AG04450 (cell line): ENCODE measurements at regions not wholly inside any gene's neighbourhood (a gene's known extent, or its start where the extent isn't known, plus 50 kb on each side); places are given as distances from the start of the nearest gene placed in this dataset.
"Not testable (repeated sequence)": the region's sequence is repeated elsewhere in the genome, so short reads cannot be mapped to it uniquely, and the experiment has no call there.

Source experiments
- CTCF ChIA-PET: fragments of 300-600, 350-600 bp; formaldehyde crosslinking; extraction: SDS; loops from one replicate; lab custom pipeline; 2022; ENCODE audit warnings: antibody characterized with exemption, inconsistent platforms; lab: Charles Lee
- POLR2A ChIA-PET: fragments of 350-600 bp; formaldehyde crosslinking; extraction: SDS; loops from one replicate; lab custom pipeline; 2021; ENCODE audit warnings: antibody characterized with exemption, inconsistent platforms; lab: Yijun Ruan, JAX
- DNase-seq: peaks from one replicate; pipeline ENCODE4 v3.0.0-alpha.2; 2011; ENCODE audit warnings: low read depth, low spot score
- H3K27ac ChIP-seq: one replicate; pipeline ENCODE4 v1.5.1; 2012; ENCODE audit warnings: low read depth, low read length, control low read depth
- H3K27me3 ChIP-seq: one replicate; pipeline ENCODE4 v1.6.0; 2012; ENCODE audit warnings: low read length; ENCODE audit not compliant: control insufficient read depth, insufficient read depth
- H3K4me3 ChIP-seq: 2 replicates; pipeline ENCODE4 v1.5.1; 2011; ENCODE audit warnings: mild to moderate bottlenecking, low read depth, low read length, control low read depth
- H3K9me3 ChIP-seq: 2 replicates; pipeline ENCODE4 v1.5.1; 2012; ENCODE audit warnings: low read length; ENCODE audit not compliant: control insufficient read depth, insufficient read depth
- CTCF ChIP-seq: IDR thresholded peaks from 2 replicates; pipeline ENCODE4 v1.5.1; 2011; ENCODE audit warnings: low read depth, low read length, control low read depth, inconsistent platforms

DNA sequence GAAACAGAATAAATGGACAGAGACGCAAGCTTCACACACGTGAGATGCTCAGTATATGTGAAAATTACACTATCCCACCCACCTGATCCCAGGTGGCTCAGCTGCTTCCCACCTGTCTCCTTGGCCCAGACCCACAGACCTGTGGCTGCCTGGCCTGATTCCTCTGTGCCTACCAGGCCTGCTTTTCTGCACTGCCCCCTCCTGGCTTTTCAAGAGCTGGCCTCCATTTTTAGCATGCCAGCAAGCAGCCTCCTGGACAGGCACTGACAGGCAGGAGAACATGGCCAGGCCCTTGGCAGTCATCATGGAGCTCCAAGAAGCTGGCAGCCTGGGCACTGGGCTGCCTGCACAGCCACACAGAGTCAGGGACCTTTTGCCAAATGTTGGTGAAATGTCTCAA is 79.5 kb upstream of the HMGXB4 start:
- no peak for TF ChIP-seq CTCF
- POLR2A ChIA-PET: no interaction called here
- DNase-seq: no peak
- no peak overlapping the region for H3K4me3 ChIP-seq
- H3K27ac ChIP-seq: no peak overlapping the region
- H3K9me3 ChIP-seq: no peaks in the 10 kb centered on the region
- peaks cover 2% of the 10 kb centered on the region for H3K27me3 ChIP-seq
- CTCF ChIA-PET: interaction anchor here (1.1 kb wide), 1 partner anchor 27 kb away, joined by 4 read pairs; no protein-coding TSS in a partner anchor

DNA sequence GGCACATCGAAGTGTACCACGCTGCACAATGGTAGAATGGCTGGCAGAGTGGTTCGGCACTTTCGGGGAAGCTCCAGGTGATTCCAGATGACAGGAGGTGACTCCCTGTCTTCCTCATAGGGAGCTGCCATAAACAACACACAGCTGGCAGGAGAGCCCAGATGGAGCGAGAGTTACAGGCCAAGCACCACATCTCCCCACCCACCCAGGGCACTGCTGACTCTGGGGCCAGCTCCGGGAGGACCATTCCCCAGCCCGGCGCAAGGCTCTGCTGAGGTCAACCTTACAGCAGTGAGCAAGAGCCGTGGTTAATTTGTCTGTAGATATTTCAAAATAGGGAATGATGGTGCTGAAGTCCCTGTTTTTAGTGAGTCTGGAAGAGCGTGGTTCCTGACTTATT is 78.8 kb upstream of the HMGXB4 start:
- H3K9me3 ChIP-seq: no peaks in the 10 kb centered on the region
- no peak for TF ChIP-seq CTCF
- no peak for DNase-seq
- POLR2A ChIA-PET: no interaction called here
- H3K27ac ChIP-seq: no peak overlapping the region
- CTCF ChIA-PET: no interaction called here
- H3K4me3 ChIP-seq: no peak overlapping the region
- H3K27me3 ChIP-seq: peaks cover 2% of the 10 kb centered on the region

DNA sequence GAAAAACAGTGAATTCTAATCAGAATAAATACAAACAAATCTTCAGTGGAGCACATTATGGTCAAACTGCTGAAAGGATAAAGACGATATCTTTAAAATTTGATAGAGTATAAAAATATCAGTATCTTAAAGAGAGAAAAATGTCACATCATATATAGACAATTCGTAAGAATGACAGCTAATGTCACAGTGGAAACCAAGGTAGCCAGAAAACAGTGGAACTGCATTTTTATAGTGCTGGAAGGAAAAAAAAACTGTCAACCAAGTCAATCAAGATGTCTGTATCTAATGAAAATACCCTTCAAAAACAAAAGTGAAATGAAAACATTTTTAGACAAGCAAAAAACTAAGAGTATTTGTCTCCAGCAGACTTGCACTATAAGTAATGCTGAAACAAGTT is 73.4 kb upstream of the HMGXB4 start:
- H3K27ac ChIP-seq: no peak overlapping the region
- peaks cover under 1% of the 10 kb centered on the region; the same call in 1 of the 2 replicates for H3K9me3 ChIP-seq
- no peak for DNase-seq
- no peak for TF ChIP-seq CTCF
- ChIA-PET CTCF (no interaction called here), POLR2A (no interaction called here)
- no peak overlapping the region for H3K4me3 ChIP-seq
- no peaks in the 10 kb centered on the region for H3K27me3 ChIP-seq

- Histone ChIP-seq H3K9me3 (peaks cover 4% of the 10 kb centered on the region; the same call in 1 of the 2 replicates), H3K4me3 (no peak overlapping the region), H3K27ac (no peak overlapping the region), H3K27me3 (no peaks in the 10 kb centered on the region)
- DNase-seq: no peak
- no peak for TF ChIP-seq CTCF
- CTCF ChIA-PET: interaction anchor here (1.8 kb wide), 1 partner anchor 45 kb away, joined by 4 read pairs; no protein-coding TSS in a partner anchor
- POLR2A ChIA-PET: no interaction called here
Measured at GRCh38 chr22:35186492-35186891, 70.8 kb upstream of the HMGXB4 start.

- CTCF ChIA-PET, H3K9me3 ChIP-seq, POLR2A ChIA-PET, H3K4me3 ChIP-seq, DNase-seq, H3K27me3 ChIP-seq, H3K27ac ChIP-seq: not testable (repeated sequence)
Measured at GRCh38 chr22:35188930-35189329, 68.4 kb upstream of the HMGXB4 start.

GRCh38 chr22:35189559-35189958 is 67.7 kb upstream of the HMGXB4 start:
- no peaks in the 10 kb centered on the region for H3K27me3 ChIP-seq
- no peak overlapping the region for H3K4me3 ChIP-seq
- no peak overlapping the region for H3K27ac ChIP-seq
- TF ChIP-seq CTCF: no peak
- ChIA-PET CTCF (no interaction called here), POLR2A (no interaction called here)
- peaks cover 4% of the 10 kb centered on the region; the same call in 1 of the 2 replicates for H3K9me3 ChIP-seq
- DNase-seq: no peak
